ENCODE measurements at regions not wholly inside any gene's neighbourhood (a gene's known extent, or its start where the extent isn't known, plus 50 kb on each side); places are given as distances from the start of the nearest gene placed in this dataset.

DNA sequence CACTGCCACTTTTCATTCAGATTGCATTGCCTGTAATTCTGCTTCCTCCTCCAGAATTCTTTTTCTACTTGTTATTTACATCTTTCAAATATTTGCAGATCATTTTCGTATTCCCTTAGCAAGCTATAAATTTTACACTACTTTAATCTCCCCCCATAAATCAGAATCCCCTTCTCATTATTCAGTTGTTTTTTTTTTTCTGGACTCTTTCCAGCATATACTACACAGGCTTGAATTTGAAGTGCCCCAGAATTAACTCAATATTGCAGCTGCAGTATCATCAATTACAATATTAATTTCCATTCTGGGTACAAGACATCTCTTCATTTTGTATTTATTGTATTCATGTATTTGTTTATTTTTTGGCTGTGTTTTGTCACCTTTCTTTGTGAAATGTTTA, 1494.3 kb downstream of the AMY1C start:
- H3K27ac ChIP-seq (ENCODE audit: low read depth, low read length, poor library complexity, severe bottlenecking) = no peak overlapping the region
- H3K79me2 ChIP-seq (ENCODE audit: insufficient read depth, low read depth, low read length) = no peaks in the 10 kb centered on the region
- no peaks in the 10 kb centered on the region for H4K20me1 ChIP-seq (ENCODE audit: insufficient read depth, low read length)
- H3K4me3 ChIP-seq (ENCODE audit: low read depth, low read length, poor library complexity, severe bottlenecking) = no peak overlapping the region
- no peaks in the 10 kb centered on the region for H3K9me2 ChIP-seq (ENCODE audit: insufficient read depth, low read length)
- intact Hi-C loops (cut with micrococcal nuclease; ENCODE audit: unreplicated experiment) = no loop called here
- H2AFZ ChIP-seq (ENCODE audit: low read length) = no peak overlapping the region
- H3K4me1 ChIP-seq (ENCODE audit: insufficient read depth, low read length, poor library complexity, severe bottlenecking) = no peaks in the 10 kb centered on the region
- no peaks in the 10 kb centered on the region for H3K9me3 ChIP-seq (ENCODE audit: low read length)
- H3K4me2 ChIP-seq (ENCODE audit: low read length) = no peak overlapping the region
- DNase-seq (ENCODE audit: low spot score) = no peak
- BruUV-seq (replicated peaks) = no TSS peak
- TF ChIP-seq EZH2phosphoT487 (IDR thresholded peaks at IDR 0.05; ENCODE audit: borderline replicate concordance, low read depth, low read length) (no peak), CTCF (conservative IDR thresholded peaks at IDR 0.05; ENCODE audit: low read length) (no peak)
- CTCF ChIA-PET (ENCODE audit: unreplicated experiment) = no interaction called here
- H3K36me3 ChIP-seq (ENCODE audit: insufficient read depth, low read length) = no peaks in the 10 kb centered on the region
- POLR2A ChIA-PET = interaction anchor here (0.6 kb wide), 1 partner anchor 15 kb away, joined by 3 read pairs; no protein-coding TSS in a partner anchor

DNA sequence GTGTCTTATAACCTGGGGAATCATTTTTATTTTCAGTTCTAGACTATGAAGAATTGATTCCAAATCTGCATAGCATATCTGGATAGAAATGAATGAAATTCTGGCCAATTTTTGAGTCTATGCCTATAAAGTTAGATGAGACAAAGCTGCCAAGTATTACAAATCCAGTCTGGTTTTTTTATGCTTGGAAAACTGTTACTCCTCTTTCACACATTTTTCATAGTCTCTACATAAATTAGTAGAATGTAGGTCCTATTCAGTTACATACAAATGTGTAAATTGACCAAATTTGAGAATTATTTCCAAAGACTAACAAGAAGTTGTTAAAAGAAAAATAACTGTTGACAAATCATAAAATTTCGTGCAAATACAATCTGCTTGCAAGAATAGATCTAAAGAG, 1505.2 kb downstream of the AMY1C start:
- no peaks in the 10 kb centered on the region for H3K9me3 ChIP-seq (ENCODE audit: low read length)
- no peak for TF ChIP-seq CTCF (conservative IDR thresholded peaks at IDR 0.05; ENCODE audit: low read length)
- TF ChIP-seq EZH2phosphoT487 (IDR thresholded peaks at IDR 0.05; ENCODE audit: borderline replicate concordance, low read depth, low read length) = no peak
- no peaks in the 10 kb centered on the region for H3K36me3 ChIP-seq (ENCODE audit: insufficient read depth, low read length)
- ChIA-PET CTCF (ENCODE audit: unreplicated experiment) (no interaction called here), POLR2A (no interaction called here)
- no peak overlapping the region for H2AFZ ChIP-seq (ENCODE audit: low read length)
- H4K20me1 ChIP-seq (ENCODE audit: insufficient read depth, low read length) = no peaks in the 10 kb centered on the region
- no peak for DNase-seq (ENCODE audit: low spot score)
- no peaks in the 10 kb centered on the region for H3K9me2 ChIP-seq (ENCODE audit: insufficient read depth, low read length)
- H3K4me1 ChIP-seq (ENCODE audit: insufficient read depth, low read length, poor library complexity, severe bottlenecking) = no peaks in the 10 kb centered on the region
- no peak overlapping the region for H3K4me3 ChIP-seq (ENCODE audit: low read depth, low read length, poor library complexity, severe bottlenecking)
- H3K27ac ChIP-seq (ENCODE audit: low read depth, low read length, poor library complexity, severe bottlenecking) = no peak overlapping the region
- BruUV-seq (replicated peaks) = no TSS peak
- no peak overlapping the region for H3K4me2 ChIP-seq (ENCODE audit: low read length)
- intact Hi-C loops (cut with micrococcal nuclease; ENCODE audit: unreplicated experiment) = no loop called here
- no peaks in the 10 kb centered on the region for H3K79me2 ChIP-seq (ENCODE audit: insufficient read depth, low read depth, low read length)

DNA sequence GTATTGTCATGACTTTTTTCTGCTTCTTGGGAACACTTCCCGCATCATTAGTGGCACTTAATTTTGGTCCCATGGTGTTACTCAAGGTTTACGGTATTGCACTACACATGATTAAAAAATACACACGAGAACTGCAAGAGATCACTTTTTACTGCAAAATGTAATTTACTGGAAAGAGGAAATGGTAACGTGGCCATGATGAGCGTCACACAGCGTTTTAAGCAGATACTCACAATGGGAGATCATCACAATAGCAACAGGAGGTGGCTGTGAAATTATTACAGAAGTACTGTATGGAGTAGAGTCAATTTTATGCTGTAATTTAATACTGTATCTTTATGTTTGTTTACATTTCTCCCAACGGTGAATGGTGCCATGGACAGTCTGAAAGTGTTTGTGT, 1510.3 kb downstream of the AMY1C start:
- Histone ChIP-seq H2AFZ (ENCODE audit: low read length) (no peak overlapping the region), H3K4me1 (ENCODE audit: insufficient read depth, low read length, poor library complexity, severe bottlenecking) (no peaks in the 10 kb centered on the region), H3K27ac (ENCODE audit: low read depth, low read length, poor library complexity, severe bottlenecking) (no peak overlapping the region), H3K9me2 (ENCODE audit: insufficient read depth, low read length) (no peaks in the 10 kb centered on the region), H3K9me3 (ENCODE audit: low read length) (no peaks in the 10 kb centered on the region), H3K79me2 (ENCODE audit: insufficient read depth, low read depth, low read length) (no peaks in the 10 kb centered on the region), H3K36me3 (ENCODE audit: insufficient read depth, low read length) (no peaks in the 10 kb centered on the region), H3K4me2 (ENCODE audit: low read length) (no peak overlapping the region), H3K4me3 (ENCODE audit: low read depth, low read length, poor library complexity, severe bottlenecking) (no peak overlapping the region), H4K20me1 (ENCODE audit: insufficient read depth, low read length) (no peaks in the 10 kb centered on the region)
- CTCF ChIA-PET (ENCODE audit: unreplicated experiment) = no interaction called here
- intact Hi-C loops (cut with micrococcal nuclease; ENCODE audit: unreplicated experiment) = no loop called here
- POLR2A ChIA-PET = interaction anchor here (0.7 kb wide), 1 partner anchor 169 kb away, joined by 3 read pairs; no protein-coding TSS in a partner anchor
- TF ChIP-seq EZH2phosphoT487 (IDR thresholded peaks at IDR 0.05; ENCODE audit: borderline replicate concordance, low read depth, low read length) (no peak), CTCF (conservative IDR thresholded peaks at IDR 0.05; ENCODE audit: low read length) (no peak)
- DNase-seq (ENCODE audit: low spot score) = no peak
- BruUV-seq (replicated peaks) = no TSS peak

Data from OCI-LY7 (cell line).